ENCODE measurements at regions not wholly inside any gene's neighbourhood (a gene's known extent, or its start where the extent isn't known, plus 50 kb on each side); places are given as distances from the start of the nearest gene placed in this dataset.

DNA sequence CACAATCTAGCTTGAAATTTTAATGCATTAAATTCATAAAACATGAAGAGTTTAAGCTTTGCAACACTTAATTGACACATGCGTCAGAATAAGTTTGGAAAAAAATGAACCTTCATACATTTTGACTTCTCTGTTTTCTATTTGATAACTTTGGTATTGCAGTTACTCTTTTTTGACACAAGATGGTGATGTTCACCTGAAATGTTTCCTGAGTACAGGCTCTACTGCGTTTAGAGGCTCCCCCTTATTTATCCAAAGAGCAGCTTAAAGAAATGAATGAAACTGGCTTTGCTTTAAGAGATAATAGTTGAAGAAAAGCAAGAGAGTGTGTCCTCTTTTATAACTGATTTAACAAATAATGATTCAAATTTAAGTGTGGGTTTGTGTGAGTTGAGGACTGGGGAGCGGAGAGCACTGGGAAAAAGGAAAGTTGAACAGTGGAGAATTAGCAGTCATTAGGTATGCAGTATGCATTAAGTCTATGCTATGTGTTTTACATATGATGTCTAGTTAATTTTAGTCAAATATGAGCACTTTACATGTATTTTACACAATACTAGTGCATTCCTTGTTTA lies 180.6 kb upstream of the NUDT6 start:
- Mint-ChIP-seq H3K36me3 (no peaks in the 10 kb centered on the region), H3K27ac (no peak overlapping the region), H3K9me3 (no peaks in the 10 kb centered on the region), H3K4me3 (no peak overlapping the region), H3K4me1 (no peaks in the 10 kb centered on the region)
- peak; percentile 48 for ATAC-seq
- DNase-seq (ENCODE audit: low spot score in 2 of 2), result no peak

DNA sequence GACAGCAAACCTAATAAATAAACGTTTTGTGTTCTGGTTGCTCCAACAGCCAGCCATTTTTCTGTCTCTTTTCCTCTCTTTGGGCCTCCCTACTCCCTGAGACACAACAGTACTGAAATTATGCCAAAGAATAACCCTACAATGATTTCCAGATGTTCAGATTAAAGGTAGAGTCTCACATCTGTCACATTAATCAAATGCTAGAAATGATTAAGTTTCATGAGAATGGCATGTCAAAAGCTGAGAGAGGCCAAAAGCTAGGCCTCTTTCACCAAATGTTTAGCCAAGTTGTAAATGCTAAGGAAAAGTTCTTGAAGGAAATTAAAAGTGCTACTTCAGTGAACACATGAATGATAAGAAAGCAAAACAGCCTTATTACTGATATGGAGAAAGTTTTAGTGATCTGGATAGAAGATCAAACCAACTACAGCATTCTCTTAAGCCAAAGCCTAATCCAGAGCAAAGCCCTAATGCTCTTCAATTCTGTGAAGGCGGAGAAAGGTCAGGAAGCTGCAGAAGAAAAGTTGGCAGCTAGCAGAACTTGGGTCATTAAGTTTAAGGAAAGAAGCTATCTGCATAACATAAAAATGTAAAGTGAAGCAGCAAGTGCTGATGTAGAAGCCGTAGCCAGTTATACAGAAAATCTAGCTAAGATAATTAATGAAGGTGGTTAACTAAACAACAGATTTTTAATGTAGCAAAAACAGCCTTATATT lies 182.1 kb upstream of the NUDT6 start:
- ATAC-seq (no peak), DNase-seq (ENCODE audit: low spot score in 2 of 2) (no peak)
- Mint-ChIP-seq H3K27ac (no peak overlapping the region), H3K36me3 (no peaks in the 10 kb centered on the region), H3K4me3 (no peak overlapping the region), H3K4me1 (no peaks in the 10 kb centered on the region), H3K9me3 (no peaks in the 10 kb centered on the region)

DNA sequence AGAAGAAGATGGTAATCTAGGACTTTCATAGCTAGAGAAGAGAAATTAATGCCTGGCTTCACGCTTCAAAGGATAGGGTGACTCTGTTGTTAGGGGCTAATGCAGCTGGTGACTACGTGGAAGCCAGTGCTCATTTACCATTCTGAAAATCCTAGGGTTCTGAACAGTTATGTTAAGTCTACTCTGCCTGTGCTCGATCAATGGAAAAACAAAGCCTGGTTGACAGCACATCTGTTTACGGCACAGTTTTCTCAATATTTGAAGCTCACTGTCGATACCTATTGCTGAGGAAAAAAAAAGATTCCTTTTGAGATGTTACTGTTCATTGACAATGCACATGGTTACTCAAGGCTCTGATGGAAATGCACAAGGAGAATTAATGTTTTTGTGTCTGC lies 182.6 kb upstream of the NUDT6 start:
- DNase-seq (ENCODE audit: low spot score in 2 of 2) (no peak), ATAC-seq (no peak)
- Mint-ChIP-seq H3K9me3 (no peaks in the 10 kb centered on the region), H3K4me1 (no peaks in the 10 kb centered on the region), H3K36me3 (no peaks in the 10 kb centered on the region), H3K4me3 (no peak overlapping the region), H3K27ac (no peak overlapping the region)

DNA sequence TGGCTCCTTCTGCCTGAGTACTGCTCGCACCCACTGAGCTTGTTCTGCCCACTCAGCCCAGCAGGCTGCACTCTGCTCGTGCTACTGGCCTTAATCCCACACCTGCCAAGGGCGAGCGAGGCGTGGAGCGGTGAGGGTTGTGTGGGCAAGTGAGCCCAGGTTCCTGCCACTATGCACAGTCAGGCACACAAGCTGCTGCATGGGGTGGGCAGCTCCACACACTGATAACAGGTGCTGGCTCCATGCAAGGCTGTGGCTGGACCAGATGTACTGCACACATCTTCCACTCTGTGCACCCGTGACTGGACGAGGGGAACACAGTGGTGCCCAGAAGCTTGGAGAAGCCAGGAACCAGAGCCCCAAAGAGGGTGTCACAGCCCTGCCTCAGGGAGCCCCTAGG lies 184.3 kb upstream of the NUDT6 start:
- H3K36me3 Mint-ChIP-seq, result no peaks in the 10 kb centered on the region
- no peaks in the 10 kb centered on the region for H3K9me3 Mint-ChIP-seq
- DNase-seq (ENCODE audit: low spot score in 2 of 2), result no peak
- H3K4me1 Mint-ChIP-seq, result no peaks in the 10 kb centered on the region
- no peak overlapping the region for H3K4me3 Mint-ChIP-seq
- H3K27ac Mint-ChIP-seq, result no peak overlapping the region
- no peak for ATAC-seq

DNA sequence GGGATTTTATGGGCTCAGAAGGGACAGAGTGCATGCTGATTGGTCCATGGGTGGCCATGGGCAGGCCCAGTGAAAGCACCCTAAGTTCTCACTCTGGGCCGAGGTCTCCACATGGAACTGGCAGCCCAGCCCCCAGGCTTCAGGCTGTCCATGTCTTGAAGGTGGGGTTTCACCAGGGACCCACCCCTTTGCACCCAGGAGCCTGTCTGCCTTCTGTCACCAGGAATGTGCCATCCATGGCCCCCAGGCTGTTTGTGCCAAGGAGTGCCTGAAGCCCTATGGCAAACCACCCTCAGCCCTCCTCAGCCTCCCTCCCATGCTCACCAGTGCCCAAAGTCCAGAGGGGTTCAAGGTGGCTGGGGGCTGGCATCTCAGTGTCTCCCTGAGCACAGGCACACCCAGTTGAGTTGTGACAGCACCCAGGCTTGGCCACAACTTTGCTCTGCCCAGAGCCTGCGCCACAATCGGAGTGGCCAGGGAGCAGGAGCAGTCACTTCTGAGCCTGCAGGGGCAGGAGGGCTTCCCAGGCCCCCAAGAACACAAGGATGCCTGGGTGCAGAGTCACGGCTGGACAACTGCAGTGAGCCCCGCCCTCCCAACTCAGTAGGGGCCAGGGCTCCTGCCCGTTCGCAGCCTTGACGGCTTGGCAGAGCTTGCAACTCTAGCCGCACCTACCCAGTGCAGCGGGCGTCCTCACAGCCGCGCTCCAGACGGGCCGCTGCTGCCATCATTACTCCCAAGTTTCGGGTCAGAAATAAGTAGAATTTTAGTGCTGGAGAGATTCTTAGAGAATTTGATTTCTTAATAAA lies 185.3 kb upstream of the NUDT6 start:
- Mint-ChIP-seq H3K9me3 (no peaks in the 10 kb centered on the region), H3K4me3 (no peak overlapping the region), H3K36me3 (no peaks in the 10 kb centered on the region), H3K4me1 (no peaks in the 10 kb centered on the region), H3K27ac (no peak overlapping the region)
- DNase-seq (ENCODE audit: low spot score in 2 of 2) (no peak), ATAC-seq (peak; percentile 32)

DNA sequence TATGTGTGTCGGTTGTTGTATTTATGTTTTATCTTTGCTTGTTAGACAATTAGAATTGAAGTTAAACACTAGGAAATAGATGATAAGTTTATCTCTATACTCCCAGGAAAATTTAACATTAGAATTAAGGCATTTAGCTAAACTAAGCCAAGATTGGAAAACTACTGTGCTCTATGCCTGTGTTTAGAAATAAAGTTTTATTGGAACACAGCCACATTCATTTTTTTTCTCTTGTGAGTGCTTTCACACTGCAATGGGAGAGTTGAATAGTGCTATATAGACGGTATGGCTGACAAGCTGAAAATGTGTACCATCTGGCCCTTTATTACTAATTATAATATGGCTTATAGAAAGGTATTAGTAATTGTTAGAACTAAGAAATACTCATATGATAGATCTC lies 186.7 kb upstream of the NUDT6 start:
- no peak overlapping the region for H3K27ac Mint-ChIP-seq
- no peak for ATAC-seq

DNA sequence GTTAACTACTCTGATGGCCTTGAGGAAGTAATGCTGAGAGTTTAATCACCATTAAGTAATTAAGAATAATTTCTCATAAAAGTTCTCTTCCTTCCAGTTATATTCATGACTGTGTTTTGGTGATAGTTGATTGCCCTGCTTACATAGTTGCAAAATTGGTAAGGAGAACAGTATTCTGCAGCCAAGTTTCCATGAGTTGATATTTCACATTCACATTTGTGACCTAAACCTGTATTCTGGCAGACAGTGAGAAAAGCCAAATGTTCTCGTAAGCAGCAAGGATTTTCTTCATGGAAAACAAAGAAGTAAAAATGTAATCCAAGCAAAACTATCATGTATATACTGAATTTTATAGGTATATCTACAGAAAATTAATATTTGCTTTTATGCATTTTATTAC lies 187.8 kb upstream of the NUDT6 start:
- DNase-seq (ENCODE audit: low spot score in 2 of 2) (no peak), ATAC-seq (no peak)
- Mint-ChIP-seq H3K4me1 (no peaks in the 10 kb centered on the region), H3K9me3 (no peaks in the 10 kb centered on the region), H3K36me3 (no peaks in the 10 kb centered on the region), H3K4me3 (no peak overlapping the region), H3K27ac (no peak overlapping the region)

More for the DNA sequence above, 186.7 kb upstream of the NUDT6 start:
- no peak for DNase-seq (ENCODE audit: low spot score in 2 of 2)
- Mint-ChIP-seq H3K9me3 (no peaks in the 10 kb centered on the region), H3K36me3 (no peaks in the 10 kb centered on the region), H3K4me1 (no peaks in the 10 kb centered on the region), H3K4me3 (no peak overlapping the region)

DNA sequence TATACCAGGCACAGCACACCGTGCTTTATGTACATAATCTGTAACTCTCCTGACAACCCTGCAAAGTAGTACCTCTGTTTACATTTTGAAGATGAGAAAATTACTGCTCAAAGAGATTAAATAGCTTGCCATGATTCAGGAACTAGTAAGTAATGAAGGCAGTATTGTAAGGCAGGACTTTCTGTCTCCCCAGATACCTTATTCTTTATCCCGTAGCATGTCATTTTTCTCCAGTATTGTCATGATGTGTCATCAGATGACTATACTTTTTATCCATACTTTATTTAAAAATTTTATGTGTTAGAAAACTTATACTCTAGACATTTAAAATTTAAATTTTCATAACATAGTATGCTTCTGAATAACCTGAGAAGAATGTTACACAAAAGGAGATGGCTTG lies 188.3 kb upstream of the NUDT6 start:
- DNase-seq (ENCODE audit: low spot score in 2 of 2), result no peak
- Mint-ChIP-seq H3K9me3 (no peaks in the 10 kb centered on the region), H3K27ac (no peak overlapping the region), H3K4me3 (no peak overlapping the region), H3K36me3 (no peaks in the 10 kb centered on the region), H3K4me1 (no peaks in the 10 kb centered on the region)
- no peak for ATAC-seq

DNA sequence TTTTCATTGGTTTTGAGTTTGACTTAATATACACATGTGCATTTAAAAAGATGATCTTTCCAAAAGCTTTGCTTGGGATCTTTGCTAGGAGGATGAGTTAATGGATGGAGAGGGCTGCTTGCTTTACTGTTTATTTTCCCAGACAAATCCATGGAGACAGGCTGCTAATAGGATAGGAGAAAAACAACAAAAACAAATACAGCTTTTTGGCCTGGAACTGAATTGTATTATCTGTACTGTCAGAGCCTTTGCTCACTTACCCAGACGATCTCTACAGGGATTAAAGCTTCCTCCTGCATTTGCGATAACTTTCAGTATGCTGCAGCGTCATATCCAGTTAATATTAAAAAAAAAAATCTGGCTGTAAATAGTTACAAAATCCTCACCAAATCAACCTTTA lies 190.8 kb upstream of the NUDT6 start:
- Mint-ChIP-seq H3K4me3 (no peak overlapping the region), H3K36me3 (no peaks in the 10 kb centered on the region), H3K4me1 (no peaks in the 10 kb centered on the region), H3K27ac (no peak overlapping the region), H3K9me3 (no peaks in the 10 kb centered on the region)
- ATAC-seq (no peak), DNase-seq (ENCODE audit: low spot score in 2 of 2) (no peak)

DNA sequence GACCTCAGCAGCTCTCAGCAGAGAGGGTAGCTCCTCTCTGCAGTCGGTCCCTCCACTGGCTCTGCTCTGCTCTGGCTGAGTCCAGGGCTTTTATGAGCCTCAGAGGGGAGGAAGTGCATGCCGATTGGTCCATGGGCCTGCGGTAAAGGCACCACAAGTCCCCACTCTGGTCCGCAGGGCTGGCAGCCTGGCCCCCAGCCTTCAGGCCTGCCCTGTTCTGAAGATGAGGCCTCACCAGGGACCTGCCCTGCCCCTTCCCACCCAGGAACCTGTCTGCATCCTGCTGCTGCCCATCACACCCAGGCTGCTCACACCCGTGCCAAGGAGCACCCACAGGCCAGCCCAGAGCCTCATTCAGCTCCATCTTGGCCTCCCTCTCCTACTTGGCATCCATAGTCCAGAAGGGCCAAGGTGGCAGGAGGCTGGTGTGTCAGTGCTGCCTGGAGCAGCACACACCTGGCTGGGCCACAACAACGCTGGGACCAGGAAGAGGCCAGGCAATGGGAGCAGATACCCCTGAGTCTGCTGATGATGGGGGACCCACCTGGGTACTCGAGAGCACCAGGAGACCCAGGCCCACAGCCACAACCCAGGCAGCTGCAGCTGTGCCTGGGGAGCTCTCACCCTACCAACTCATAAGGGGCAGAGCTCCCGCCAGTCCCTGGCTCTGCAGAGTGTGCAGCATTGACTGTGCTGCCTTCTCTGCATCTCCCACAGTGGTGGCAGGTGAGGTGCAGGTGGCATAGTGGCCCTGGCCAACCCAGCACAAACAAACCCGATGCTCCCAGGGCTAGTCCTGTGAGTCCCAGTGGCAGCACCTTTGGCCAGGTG lies 191.9 kb upstream of the NUDT6 start:
- no peak for DNase-seq (ENCODE audit: low spot score in 2 of 2)
- Mint-ChIP-seq H3K36me3 (no peaks in the 10 kb centered on the region), H3K27ac (no peak overlapping the region), H3K9me3 (no peaks in the 10 kb centered on the region), H3K4me1 (no peaks in the 10 kb centered on the region), H3K4me3 (no peak overlapping the region)
- peak; percentile 19 for ATAC-seq

DNA sequence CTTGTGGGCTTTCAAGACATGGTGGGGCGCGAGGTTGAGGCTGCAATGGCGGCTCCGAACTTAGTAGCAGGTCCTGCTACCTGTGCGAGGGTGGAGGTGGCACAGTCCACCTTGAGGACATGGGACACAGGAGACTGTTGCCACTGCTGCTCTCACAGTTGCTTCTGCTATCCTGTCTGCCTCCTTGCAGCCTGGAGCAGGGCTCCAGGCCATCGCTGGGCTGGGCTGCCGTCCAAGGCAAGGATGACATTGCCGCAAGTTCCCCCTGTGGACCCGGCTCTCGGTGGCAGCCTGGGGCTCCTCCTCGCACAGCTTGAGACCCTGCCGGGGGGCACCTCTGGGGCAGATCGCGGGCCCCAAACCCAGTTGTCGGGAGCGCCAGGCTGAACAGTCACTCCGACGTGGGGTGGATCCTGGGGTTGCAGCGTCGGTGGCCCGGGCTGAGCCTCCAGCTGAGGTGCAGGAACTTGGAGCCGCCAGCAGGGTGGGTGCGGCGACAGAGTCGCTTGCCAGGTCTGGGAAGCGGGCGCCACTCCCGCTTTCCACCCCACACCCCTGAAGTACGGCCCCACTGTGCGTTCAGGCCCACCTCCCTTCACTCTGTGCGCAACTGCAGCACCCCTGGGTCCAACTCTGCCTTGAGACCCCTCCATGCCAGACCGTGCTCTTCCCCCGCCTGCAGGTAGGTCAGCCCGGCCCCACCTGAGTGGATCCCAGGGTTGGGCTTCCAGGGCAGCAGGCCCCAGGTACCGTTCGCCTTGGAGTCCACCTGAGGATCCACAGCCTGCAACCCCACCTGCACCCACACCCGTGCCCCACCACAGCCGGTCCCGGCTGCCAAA lies 192.7 kb upstream of the NUDT6 start:
- DNase-seq (ENCODE audit: low spot score in 2 of 2) (no peak), ATAC-seq (no peak)
- Mint-ChIP-seq H3K36me3 (no peaks in the 10 kb centered on the region), H3K4me3 (no peak overlapping the region), H3K27ac (no peak overlapping the region), H3K4me1 (no peaks in the 10 kb centered on the region), H3K9me3 (no peaks in the 10 kb centered on the region)

DNA sequence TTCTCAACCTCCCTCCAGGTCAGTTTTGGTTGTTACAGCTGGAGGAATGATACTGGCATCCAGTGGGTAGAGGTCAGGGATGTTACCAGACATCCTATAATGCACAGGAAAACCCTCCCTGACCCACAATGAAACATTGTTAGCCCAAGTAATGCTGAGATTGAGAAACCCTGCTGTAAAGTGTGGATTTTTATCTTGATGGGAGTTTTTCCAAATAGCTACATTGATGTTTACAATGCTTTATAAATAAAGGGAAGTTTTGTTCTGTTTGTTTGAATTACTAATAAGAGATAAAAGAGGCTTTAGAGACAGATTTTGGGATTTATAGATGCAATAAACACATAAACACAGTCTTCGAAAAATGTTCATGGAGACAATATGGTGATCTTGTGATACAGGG lies 194.0 kb upstream of the NUDT6 start:
- H3K9me3 Mint-ChIP-seq, result no peaks in the 10 kb centered on the region
- DNase-seq (ENCODE audit: low spot score in 2 of 2), result no peak
- no peak for ATAC-seq
- H3K4me3 Mint-ChIP-seq, result no peak overlapping the region
- no peaks in the 10 kb centered on the region for H3K4me1 Mint-ChIP-seq
- no peaks in the 10 kb centered on the region for H3K36me3 Mint-ChIP-seq
- no peak overlapping the region for H3K27ac Mint-ChIP-seq

DNA sequence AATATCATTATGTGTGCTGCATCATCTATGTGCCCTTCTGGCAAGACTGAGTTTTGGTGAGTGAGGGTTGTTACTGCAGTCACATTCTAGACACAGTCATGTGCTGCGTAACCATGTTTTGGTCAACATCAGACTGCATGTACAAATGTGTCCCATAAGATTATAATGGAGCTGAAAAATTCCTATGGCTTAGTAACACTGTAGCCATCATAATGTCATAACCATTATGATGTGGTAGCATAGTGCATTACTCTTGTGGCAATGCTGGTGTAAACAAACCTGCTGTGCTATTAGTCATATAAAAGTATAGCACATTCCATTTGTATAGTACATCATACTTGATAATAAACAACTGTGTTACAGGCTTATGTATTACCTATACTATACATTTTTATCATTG lies 198.1 kb upstream of the NUDT6 start:
- H3K4me3 Mint-ChIP-seq, result no peak overlapping the region
- no peak overlapping the region for H3K27ac Mint-ChIP-seq
- ATAC-seq, result no peak
- DNase-seq (ENCODE audit: low spot score in 2 of 2), result no peak
- no peaks in the 10 kb centered on the region for H3K4me1 Mint-ChIP-seq
- H3K36me3 Mint-ChIP-seq, result no peaks in the 10 kb centered on the region
- H3K9me3 Mint-ChIP-seq, result no peaks in the 10 kb centered on the region

DNA sequence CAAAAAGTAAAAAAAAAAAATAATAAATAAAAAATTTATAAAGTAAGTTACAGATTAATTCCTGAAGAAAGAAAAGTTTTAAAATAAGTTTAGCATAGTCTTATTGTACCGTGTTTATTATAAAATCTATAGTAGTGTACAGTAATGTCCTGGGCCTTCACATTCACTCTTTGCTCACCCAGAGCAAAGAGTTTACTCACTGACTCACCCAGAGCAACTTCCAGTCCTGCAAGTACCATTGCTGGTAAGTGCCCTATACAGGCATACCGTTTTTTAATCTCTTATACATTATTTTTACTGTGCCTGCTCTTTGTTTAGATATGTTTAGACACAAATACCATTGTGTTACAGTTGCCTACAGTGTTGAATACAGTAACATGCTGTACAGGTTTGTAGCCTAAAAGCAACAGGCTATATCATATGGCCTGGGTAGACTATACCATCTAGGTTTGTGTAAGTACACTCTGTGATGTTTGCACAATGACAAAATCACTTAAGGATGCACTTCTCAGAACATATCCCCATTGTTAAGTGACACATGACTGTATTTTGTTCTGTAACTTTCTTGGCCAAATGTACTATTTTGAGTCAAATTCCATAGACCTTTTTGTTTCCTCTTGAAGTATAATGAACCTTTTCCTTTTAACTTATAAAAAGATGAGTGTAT lies 199.0 kb upstream of the NUDT6 start:
- Mint-ChIP-seq H3K9me3 (no peaks in the 10 kb centered on the region), H3K4me3 (no peak overlapping the region), H3K4me1 (no peaks in the 10 kb centered on the region), H3K36me3 (no peaks in the 10 kb centered on the region), H3K27ac (no peak overlapping the region)
- DNase-seq (ENCODE audit: low spot score in 2 of 2) (no peak), ATAC-seq (no peak)
